OCI-LY7 (cell line): ENCODE measurements at regions not wholly inside any gene's neighbourhood (a gene's known extent, or its start where the extent isn't known, plus 50 kb on each side); places are given as distances from the start of the nearest gene placed in this dataset.

Experiments used
- BruUV-seq: library from RNA; stranded (reverse); fragments of 400-500 nt; replicated peaks from 2 replicates; lab custom pipeline; 2021; lab: Mats Ljungman, UMichigan
- CTCF ChIA-PET: fragments of 300-600 bp; sonication (Branson Sonifier 250); formaldehyde crosslinking; loops from one replicate; lab custom pipeline; 2022; ENCODE audit warnings: antibody characterized with exemption; ENCODE audit not compliant: unreplicated experiment; lab: Charles Lee
- POLR2A ChIA-PET: fragments of 300-600 bp; sonication (Branson Sonifier 250); formaldehyde crosslinking; loops from one replicate; lab custom pipeline; 2022; ENCODE audit warnings: antibody characterized with exemption; lab: Charles Lee
- DNase-seq: peaks from one replicate; pipeline ENCODE4 v3.0.0-alpha.2; 2015; ENCODE audit warnings: low spot score
- H2AFZ ChIP-seq: fragments of 200-600 bp; sonication (generic), shearing (Covaris generic); 2 replicates; pipeline ENCODE4 v1.6.1; 2014; ENCODE audit warnings: mild to moderate bottlenecking, antibody characterized with exemption, low read length, moderate library complexity
- H3K27ac ChIP-seq: fragments of 200-600 bp; sonication (generic); 2 replicates; pipeline ENCODE4 v1.5.1; 2014; ENCODE audit warnings: mixed run types, low read depth, mild to moderate bottlenecking, moderate library complexity, low read length, inconsistent platforms; ENCODE audit not compliant: poor library complexity, severe bottlenecking
- H3K36me3 ChIP-seq: fragments of 200-600 bp; sonication (generic); 2 replicates; pipeline ENCODE4 v1.6.1; 2014; ENCODE audit warnings: mild to moderate bottlenecking, antibody characterized with exemption, low read length, moderate library complexity, mixed read lengths; ENCODE audit not compliant: insufficient read depth
- H3K4me1 ChIP-seq: fragments of 200-600 bp; sonication (generic); 2 replicates; pipeline ENCODE4 v1.5.1; 2014; ENCODE audit warnings: mild to moderate bottlenecking, low read length; ENCODE audit not compliant: insufficient read depth, poor library complexity, severe bottlenecking
- H3K4me2 ChIP-seq: fragments of 200-600 bp; sonication (generic); 2 replicates; pipeline ENCODE4 v1.6.1; 2014; ENCODE audit warnings: mild to moderate bottlenecking, low read length
- H3K4me3 ChIP-seq: fragments of 200-600 bp; sonication (generic); 2 replicates; pipeline ENCODE4 v1.5.1; 2014; ENCODE audit warnings: mild to moderate bottlenecking, low read depth, low read length; ENCODE audit not compliant: poor library complexity, severe bottlenecking
- H3K79me2 ChIP-seq: fragments of 200-600 bp; sonication (generic); 2 replicates; pipeline ENCODE4 v1.6.1; 2016; ENCODE audit warnings: low read depth, mild to moderate bottlenecking, low read length, moderate library complexity, mixed read lengths; ENCODE audit not compliant: insufficient read depth
- H3K9me2 ChIP-seq: fragments of 200-600 bp; sonication (generic); 2 replicates; pipeline ENCODE4 v1.6.1; 2016; ENCODE audit warnings: mild to moderate bottlenecking, low read length, mixed read lengths; ENCODE audit not compliant: insufficient read depth
- H3K9me3 ChIP-seq: fragments of 200-600 bp; sonication (generic); 2 replicates; pipeline ENCODE4 v1.6.1; 2014; ENCODE audit warnings: mild to moderate bottlenecking, mixed run types, low read length, mixed read lengths
- H4K20me1 ChIP-seq: fragments of 200-600 bp; sonication (generic); 2 replicates; pipeline ENCODE4 v1.6.1; 2014; ENCODE audit warnings: mild to moderate bottlenecking, antibody characterized with exemption, low read length, moderate library complexity, mixed read lengths; ENCODE audit not compliant: insufficient read depth
- EZH2phosphoT487 ChIP-seq: fragments of 200-600 bp; sonication (generic); IDR thresholded peaks from 2 replicates; pipeline ENCODE4 v1.6.1; 2018; ENCODE audit warnings: low read depth, borderline replicate concordance, mild to moderate bottlenecking, mixed run types, antibody characterized with exemption, low read length, moderate library complexity, mixed read lengths
- intact Hi-C: fragments of 100-400 bp; cut with micrococcal nuclease; formaldehyde crosslinking; loops from one replicate; pipeline ENCODE4 v1.10.0; 2022; ENCODE audit not compliant: unreplicated experiment
- TF ChIP-seq, protein P1 (sequence below): fragments of 200-600 bp; sonication (generic); conservative IDR thresholded peaks from 2 replicates; pipeline ENCODE4 v1.5.1; 2014; ENCODE audit warnings: mild to moderate bottlenecking, antibody characterized with exemption, low read length, moderate library complexity, mixed read lengths

DNA sequence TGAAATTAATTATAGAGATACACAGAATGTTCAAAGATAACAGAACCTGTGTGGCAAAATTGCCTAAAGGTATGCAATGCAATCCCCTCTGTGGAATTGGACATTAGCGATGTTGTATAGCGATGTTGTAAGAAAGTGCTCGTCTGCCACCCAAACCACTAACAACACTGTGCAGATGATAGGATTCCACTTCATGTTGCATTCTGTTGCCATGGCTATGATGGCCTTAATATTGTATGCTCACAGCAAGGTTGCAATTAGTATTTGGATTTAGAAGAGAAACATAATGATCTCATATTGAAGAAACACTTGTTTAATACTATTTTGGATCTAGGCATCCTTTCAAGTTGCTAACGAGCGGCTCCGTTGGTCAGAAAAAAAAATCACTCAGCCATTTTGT is 260.3 kb downstream of the BCAT1 start:
- no peak overlapping the region for H2AFZ ChIP-seq
- no peak for DNase-seq
- H3K9me3 ChIP-seq: no peaks in the 10 kb centered on the region
- no peaks in the 10 kb centered on the region for H3K9me2 ChIP-seq
- ChIA-PET POLR2A (interaction anchor here (0.8 kb wide), 1 partner anchor 11 kb away, joined by 4 read pairs; no protein-coding TSS in a partner anchor), CTCF (no interaction called here)
- no peaks in the 10 kb centered on the region for H3K4me1 ChIP-seq
- H3K27ac ChIP-seq: no peak overlapping the region
- no peak for TF ChIP-seq EZH2phosphoT487
- TF ChIP-seq, protein P1, sequence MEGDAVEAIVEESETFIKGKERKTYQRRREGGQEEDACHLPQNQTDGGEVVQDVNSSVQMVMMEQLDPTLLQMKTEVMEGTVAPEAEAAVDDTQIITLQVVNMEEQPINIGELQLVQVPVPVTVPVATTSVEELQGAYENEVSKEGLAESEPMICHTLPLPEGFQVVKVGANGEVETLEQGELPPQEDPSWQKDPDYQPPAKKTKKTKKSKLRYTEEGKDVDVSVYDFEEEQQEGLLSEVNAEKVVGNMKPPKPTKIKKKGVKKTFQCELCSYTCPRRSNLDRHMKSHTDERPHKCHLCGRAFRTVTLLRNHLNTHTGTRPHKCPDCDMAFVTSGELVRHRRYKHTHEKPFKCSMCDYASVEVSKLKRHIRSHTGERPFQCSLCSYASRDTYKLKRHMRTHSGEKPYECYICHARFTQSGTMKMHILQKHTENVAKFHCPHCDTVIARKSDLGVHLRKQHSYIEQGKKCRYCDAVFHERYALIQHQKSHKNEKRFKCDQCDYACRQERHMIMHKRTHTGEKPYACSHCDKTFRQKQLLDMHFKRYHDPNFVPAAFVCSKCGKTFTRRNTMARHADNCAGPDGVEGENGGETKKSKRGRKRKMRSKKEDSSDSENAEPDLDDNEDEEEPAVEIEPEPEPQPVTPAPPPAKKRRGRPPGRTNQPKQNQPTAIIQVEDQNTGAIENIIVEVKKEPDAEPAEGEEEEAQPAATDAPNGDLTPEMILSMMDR: no peak
- H3K36me3 ChIP-seq: no peaks in the 10 kb centered on the region
- H3K4me2 ChIP-seq: no peak overlapping the region
- H4K20me1 ChIP-seq: no peaks in the 10 kb centered on the region
- BruUV-seq: no TSS peak
- no peak overlapping the region for H3K4me3 ChIP-seq
- no peaks in the 10 kb centered on the region for H3K79me2 ChIP-seq
- intact Hi-C loops: no loop called here

GRCh38 chr12:24681570-24681969 is 267.3 kb downstream of the BCAT1 start:
- Histone ChIP-seq H2AFZ (no peak overlapping the region), H3K36me3 (no peaks in the 10 kb centered on the region), H3K9me2 (no peaks in the 10 kb centered on the region), H4K20me1 (no peaks in the 10 kb centered on the region), H3K27ac (no peak overlapping the region), H3K79me2 (no peaks in the 10 kb centered on the region), H3K4me3 (no peak overlapping the region), H3K9me3 (no peaks in the 10 kb centered on the region), H3K4me2 (no peak overlapping the region), H3K4me1 (no peaks in the 10 kb centered on the region)
- BruUV-seq: no TSS peak
- CTCF ChIA-PET: no interaction called here
- no peak for DNase-seq
- TF ChIP-seq EZH2phosphoT487: no peak
- TF ChIP-seq, protein P1: no peak
- POLR2A ChIA-PET: interaction anchor here (1.4 kb wide), 1 partner anchor 8 kb away, joined by 3 read pairs; no protein-coding TSS in a partner anchor
- intact Hi-C loops: no loop called here

DNA sequence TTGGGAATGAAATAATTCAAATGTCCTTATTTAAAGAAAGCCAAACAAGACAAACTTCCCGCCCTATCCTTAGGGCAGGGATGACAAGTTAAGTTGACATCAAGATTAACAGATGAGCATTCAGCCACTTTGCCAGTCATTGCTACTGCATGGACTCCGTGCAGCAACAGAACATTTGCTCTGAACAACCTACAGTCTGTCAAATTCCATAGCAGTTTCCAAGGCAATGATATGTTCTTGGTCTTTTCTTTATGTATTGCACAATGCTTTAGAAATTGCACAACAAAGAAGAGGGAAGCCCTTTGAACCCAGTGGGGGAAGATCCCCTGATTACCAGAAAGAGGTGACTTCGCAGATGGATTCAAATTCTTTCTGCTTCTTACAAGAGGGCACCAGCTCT is 269.8 kb downstream of the BCAT1 start:
- Histone ChIP-seq H2AFZ (no peak overlapping the region), H3K27ac (no peak overlapping the region), H3K36me3 (no peaks in the 10 kb centered on the region), H3K79me2 (no peaks in the 10 kb centered on the region), H3K9me3 (no peaks in the 10 kb centered on the region), H3K9me2 (no peaks in the 10 kb centered on the region), H4K20me1 (no peaks in the 10 kb centered on the region), H3K4me3 (no peak overlapping the region), H3K4me1 (no peaks in the 10 kb centered on the region), H3K4me2 (no peak overlapping the region)
- CTCF ChIA-PET: no interaction called here
- no peak for DNase-seq
- intact Hi-C loops: no loop called here
- no TSS peak for BruUV-seq
- TF ChIP-seq EZH2phosphoT487: no peak
- TF ChIP-seq, protein P1: no peak
- POLR2A ChIA-PET: no interaction called here
